ENCODE measurements at regions not wholly inside any gene's neighbourhood (a gene's known extent, or its start where the extent isn't known, plus 50 kb on each side); places are given as distances from the start of the nearest gene placed in this dataset.
A peak's percentile ranks its signal among the peaks of the same experiment; 100 is the strongest.
"Not testable (repeated sequence)": the region's sequence is repeated elsewhere in the genome, so short reads cannot be mapped to it uniquely, and the experiment has no call there.

DNA sequence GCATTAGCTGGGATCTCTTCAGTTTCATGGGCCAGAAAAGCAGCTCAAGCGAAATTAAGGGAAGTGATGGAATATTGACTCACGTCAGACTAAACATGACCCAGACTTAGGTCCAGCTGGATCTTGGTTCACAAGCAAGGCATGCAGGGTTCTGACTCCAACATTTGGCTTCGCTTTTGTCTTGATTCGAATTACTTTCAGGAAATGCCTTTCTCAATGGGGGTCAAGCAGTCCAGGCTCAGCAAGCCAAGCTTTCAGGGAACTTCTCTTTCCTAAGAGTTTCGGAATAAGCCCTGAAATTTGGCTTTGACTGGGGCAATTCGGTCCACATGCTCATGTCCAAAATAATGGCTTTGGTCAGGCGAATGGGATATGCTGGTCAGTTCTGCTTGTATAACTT lies 678.7 kb upstream of the TMEM132C start:
- DNase-seq (ENCODE audit: low spot score), result no peak

DNA sequence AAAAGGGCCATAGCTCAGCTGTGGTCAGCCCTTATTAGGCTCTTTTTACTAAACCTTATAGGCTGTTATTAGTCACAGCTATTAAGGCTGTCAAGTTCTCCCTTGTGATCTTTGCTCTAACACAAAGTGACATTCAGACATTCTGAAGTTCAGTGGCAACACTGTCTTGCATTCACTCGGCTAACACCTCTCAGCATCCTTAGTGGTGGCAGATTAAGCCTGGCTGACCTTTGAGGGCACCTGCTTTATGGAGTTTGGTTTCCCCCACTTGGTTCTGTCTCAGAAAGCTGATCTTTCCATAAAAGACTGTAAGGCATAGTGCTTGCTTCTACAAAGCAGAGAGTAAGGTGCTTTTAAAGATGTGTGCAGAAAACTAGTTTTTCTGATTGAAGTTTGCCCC lies 677.4 kb upstream of the TMEM132C start:
- DNase-seq (ENCODE audit: low spot score), result no peak

DNA sequence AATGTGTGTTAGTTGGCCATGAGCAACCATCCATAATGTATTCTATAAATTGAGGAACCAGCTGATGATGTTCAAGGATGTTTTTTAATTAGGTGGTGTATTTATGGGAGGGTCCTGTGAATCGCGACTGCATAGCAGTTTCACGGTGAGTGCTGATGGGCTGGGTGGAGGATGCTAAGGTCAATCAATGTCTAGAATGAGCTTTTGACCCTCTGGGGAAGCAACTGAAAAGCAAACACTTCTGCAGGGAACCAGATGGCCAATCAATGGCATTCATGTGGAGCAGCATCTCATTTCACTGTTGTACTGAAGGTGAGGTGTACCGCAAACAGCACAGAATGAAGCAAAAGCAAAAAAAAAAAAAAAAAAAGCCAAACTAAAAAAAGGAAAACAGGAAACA lies 676.1 kb upstream of the TMEM132C start:
- DNase-seq (ENCODE audit: low spot score), result no peak

DNA sequence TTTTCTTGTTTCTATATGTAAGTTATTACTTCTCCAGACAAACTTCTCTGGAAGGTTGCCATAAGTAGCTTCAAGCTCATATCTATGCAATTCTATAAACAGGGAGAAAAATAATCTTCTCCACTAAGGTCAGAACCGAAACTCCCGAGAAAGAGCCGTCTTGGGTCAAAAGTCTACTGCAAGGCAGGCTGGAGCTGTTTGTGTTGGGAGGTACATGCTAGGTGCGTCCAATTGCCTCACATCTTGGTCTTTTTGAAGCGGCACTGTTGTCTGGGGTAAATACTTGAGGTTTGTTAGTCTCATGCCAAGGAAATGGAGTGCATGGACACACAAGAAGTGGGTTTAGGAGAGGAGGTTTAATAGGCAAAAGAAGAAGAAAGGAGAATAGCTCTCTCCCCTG lies 674.7 kb upstream of the TMEM132C start:
- no peak for DNase-seq (ENCODE audit: low spot score)

DNA sequence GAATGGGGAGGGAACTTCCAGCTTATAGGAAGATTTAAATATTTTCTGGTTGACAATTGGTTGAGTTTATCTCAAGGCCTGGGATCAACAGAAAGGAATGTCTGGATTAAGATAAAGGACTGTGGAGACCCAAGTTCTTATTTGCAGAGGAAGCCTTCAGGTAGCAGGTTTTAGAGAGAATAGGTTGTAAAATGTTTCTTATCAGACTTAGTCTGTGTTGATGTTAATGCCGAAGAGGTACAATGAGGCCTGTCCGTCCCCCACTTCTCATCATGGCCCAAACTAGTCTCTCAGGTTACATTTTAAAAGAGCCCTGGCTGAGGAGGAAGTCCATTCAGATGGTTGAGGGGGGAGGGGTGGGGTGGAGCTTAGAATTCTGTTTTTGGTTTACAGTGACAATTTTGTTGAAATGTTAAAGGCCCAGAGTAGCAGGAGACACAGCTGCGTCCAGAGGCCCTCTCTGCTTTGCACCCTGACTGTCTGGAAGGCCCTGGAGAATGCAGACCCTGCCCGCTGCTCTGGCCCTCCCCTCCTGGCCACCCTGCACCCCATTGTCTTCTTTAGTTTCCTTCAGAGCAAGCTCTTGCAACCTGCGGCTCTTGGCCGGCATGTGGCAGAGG lies 672.5 kb upstream of the TMEM132C start:
- no peak for DNase-seq (ENCODE audit: low spot score)

DNA sequence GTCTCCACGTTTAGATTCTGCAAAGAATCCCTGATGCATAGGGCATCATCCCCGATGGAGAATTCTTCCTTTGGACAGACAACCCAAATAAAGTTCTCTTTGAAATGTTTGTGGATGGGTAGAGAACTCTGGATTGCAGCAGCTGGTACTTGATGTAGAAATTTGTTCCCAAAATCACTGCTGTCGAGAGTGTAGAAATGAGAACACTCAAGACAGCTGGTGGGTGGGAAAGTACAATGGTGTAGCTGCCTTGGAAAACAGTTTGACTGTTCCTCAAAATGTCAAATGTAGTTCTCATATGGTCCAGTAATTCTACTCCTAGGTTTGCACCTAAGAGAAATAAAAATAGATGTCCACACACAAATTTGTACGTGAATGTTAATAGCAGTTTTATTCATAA lies 671.5 kb upstream of the TMEM132C start:
- no peak for DNase-seq (ENCODE audit: low spot score)

DNA sequence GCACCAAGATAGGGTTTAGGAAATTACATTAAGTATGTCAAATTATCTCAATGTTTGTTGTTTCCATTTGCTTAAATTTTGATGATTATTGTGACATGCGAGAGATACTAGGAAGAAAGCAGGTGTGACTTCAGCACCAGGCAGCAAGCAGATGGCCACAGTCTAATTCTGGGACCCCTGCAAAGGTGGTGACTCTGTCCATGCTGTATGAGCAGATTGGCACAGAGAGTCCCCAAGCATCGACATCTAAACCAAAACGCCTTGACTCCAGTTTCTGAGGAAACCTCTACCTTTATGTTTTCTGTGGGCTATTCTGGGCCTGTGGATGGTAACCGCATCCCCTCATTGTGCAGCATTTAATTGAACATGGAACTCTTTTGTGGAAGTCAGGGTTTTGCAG lies 670.1 kb upstream of the TMEM132C start:
- peak; percentile 62 for DNase-seq (ENCODE audit: low spot score)

DNA sequence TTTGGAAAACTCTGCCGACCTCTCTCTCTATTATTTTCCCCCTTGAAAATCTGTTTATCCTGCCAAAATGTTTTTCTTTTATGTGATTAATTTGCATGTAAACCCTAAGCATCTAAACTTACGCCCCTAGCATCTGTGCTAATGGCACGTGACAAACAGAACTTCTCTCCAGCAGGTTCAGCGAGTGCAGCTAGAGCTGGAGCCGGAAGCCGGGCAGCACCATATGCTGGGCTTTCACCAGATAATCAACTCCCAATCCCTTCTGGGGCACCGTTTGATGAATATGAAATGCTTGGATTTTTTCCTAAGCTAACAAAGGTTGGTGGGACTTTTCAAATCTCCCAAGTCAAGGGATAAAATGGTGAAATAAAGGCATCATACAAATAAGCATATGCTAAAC lies 667.5 kb upstream of the TMEM132C start:
- DNase-seq (ENCODE audit: low spot score), result no peak

DNA sequence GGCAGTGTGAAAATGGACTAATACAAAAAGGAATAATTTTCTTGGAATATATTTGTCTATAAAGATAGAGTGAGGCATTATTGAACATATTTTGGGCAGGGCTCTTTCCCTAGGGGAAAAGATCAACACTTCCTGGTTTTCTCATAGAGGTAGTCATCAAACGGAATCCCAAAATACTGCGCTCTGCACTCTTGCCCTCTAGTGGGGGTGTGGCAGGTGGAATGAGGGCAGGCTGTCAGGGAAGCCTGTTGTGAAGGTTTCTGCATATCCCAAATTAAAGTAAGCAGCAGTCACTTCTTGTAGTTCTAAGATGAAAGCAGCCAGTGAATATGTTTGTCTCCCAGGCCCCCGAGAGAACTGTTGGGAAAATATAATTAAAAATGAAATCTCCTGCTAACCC lies 666.8 kb upstream of the TMEM132C start:
- no peak for DNase-seq (ENCODE audit: low spot score)

DNA sequence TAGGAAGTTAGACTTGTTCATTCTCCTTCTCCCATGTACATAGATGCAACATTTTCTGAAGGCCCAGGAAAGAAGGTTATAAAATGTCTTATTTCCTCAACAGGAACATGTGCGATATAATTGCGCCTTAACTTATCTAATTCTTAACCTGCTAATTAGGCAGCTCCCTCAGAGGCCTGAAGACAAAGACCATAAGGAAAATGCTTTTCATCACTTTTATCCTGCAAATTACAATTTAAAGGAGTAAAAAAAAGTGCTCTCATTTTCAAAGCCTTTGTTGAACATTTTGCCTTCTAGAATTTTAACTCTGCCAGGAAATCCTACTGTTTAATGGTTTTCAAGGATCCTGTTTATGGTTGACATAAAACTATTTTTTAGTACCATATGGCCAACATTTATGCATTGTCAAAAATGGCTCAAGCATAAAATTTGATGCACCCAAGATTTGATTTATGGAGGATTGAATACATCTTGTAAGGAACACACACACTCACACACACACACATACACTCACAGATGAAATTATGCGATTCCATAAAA lies 660.4 kb upstream of the TMEM132C start:
- DNase-seq (ENCODE audit: low spot score), result peak; percentile 29

DNA sequence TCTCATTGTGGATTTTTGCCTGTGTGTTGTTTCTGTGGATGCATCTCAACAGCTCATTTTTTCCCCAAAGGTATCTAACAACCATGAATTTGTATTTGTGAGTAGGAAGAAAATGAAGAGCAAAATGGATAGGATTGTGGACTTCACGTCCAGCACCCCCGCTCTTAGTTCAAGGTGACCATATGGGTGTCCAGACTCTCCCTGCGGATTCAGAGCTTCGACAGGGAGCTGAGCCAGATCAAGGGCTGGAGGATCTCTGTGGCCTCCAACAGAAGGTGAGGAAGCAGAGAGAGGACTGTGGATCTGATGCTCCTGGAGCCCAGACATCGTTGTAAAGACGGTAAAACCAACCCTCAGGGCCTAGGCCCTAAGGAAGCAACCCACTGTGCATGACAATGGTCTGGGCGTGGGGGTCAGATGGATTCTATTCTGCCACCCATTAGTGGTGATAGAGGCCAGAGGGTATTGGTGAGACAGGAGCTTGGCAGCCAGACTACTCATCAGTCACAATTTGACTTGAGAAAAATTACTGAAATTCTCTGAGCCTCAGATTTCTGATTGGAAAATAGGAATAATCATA lies 659.7 kb upstream of the TMEM132C start:
- peak; percentile 70 for DNase-seq (ENCODE audit: low spot score)

DNA sequence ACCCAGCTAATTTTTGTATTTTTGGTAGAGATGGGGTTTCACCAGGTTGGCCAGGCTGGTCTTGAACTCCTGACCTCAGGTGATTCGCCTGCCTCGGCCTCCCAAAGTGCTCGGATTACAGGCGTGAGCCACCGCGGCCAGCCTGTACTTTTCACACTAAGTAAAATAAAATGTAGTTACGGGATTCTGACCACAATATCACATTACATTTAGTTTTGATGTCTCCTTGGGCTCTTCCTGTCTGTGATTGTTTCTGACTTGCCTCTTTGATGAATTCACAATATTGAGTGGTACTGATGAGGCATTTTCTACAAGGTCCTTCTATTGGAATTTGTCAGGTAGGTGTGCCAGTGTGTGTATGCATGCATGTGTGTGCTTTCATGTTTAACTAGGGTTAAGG lies 658.6 kb upstream of the TMEM132C start:
- not testable (repeated sequence) for DNase-seq (ENCODE audit: low spot score)

DNA sequence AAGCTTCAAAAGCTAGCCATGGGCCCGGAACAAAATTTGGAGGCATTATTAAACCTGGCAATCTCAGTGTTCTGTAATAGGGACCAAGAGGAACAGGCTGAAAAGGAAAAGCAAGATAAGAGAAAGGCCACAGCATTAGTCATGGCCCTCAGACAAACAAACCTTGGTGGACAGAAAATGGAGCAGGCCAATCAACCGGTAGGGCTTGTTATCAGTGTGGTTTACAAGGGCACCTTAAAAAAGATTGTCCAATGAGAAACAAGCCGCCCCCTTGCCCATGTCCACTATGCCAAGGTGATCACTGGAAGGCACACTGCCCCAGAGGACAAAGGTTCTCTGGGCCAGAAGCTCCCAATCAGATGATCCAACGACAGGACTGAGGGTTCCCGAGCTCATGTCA lies 653.9 kb upstream of the TMEM132C start:
- no peak for DNase-seq (ENCODE audit: low spot score)

DNA sequence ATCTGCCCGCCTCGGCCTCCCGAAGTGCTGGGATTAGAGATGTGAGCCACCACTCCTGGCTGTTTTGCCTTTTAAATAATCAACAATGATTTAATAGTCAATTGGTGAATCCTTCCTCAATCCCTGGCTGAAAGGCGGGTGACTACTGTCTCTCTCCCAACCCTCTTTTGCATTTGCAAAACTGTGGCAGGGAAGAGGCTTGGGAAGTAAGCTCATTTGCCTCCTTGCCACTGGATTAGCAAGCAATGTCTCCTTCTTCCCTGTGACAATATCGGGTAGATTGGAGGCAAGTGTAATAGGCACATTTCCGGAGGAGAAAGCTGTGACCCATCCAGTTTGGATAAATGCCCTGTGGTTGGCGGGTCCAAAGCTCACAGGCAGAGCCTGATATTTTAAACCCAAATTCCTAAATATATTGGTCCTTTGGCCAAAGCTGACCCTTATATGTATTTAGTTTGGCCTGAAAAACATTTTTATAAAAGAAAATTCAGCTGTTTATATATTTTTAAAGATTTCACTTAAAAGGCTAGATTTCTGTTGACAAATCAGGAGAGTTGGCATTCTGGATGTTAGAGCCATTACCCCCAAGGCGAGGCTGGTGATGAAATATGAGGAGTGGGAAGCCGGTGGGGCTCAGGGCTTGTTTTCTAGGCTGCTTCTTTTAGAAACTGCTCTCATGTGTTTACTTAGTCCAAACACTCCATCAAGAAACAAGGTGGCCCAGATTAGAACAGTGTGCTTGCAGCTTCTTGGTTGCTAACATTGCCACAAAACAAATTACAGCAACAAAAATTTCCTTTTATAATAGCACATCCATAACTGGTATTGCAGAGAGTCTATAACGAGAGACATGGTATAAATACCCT lies 646.9 kb upstream of the TMEM132C start:
- peak; percentile 68 for DNase-seq (ENCODE audit: low spot score)

DNA sequence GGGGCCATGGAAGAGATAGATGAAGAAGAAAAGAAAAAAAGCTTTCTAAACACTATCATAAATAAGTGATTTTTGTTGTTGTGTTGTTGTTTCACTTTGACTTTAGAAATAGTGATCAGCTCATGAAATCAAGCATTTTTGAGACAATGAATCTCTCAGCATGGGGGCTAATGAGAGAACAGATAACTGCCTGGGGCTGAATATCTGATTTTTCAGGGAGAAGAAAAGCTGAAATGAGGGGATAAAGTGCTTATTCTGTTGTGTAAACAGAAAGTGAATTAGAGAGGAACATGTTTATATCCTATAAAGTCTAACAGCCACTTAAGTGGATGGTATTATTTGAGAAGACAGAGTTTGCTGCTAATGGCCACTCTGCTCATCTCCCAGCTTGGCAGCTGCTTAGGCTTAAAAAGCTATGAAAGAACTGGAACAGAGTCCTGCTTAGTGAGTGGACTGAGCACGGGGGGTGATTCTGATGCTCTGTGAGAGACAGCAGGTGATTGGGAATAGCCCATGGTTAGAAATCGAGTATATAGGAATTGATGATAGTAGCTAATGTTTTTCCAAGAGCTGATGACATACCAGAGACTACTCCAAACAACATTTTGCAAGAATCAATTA lies 646.1 kb upstream of the TMEM132C start:
- DNase-seq (ENCODE audit: low spot score), result peak; percentile 67

DNA sequence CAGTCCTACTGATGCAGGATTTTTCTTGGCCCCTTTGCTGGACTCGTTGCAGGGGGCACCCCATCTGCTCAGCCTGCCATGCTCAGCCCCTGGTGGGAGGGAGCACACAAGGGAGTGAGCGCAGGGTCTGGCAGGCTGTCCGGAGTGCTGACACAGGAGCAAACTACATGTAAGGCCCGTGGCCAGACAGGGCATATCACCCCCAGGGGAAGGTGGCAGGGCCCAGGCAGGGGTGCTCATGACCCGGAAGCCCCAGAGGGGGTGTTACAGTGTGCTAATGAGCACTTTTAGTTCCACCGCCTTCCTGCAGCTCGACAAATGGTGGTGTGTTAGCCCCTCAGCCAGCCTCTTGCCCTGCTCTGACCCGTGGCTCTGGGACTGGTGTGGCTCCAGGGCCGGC lies 645.6 kb upstream of the TMEM132C start:
- DNase-seq (ENCODE audit: low spot score), result no peak

DNA sequence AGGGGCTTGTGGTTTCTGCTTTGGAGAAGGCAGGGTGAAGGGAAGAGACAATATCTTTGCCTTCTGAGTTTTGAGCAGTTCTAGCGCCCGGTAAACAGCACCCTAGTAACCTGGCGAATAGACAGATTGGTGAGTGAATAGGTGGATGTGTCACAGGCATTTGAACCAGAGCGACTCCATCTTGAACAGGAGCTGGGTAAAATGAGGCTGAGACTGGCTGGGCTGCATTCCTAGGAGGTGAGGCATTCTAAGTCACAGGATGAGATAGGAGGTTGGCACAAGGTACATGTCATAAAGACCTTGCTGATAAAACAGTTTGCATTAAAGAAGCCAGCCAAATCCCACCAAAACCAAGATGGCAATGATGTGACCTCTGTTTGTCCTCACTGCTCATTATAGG lies 643.6 kb upstream of the TMEM132C start:
- no peak for DNase-seq (ENCODE audit: low spot score)

DNA sequence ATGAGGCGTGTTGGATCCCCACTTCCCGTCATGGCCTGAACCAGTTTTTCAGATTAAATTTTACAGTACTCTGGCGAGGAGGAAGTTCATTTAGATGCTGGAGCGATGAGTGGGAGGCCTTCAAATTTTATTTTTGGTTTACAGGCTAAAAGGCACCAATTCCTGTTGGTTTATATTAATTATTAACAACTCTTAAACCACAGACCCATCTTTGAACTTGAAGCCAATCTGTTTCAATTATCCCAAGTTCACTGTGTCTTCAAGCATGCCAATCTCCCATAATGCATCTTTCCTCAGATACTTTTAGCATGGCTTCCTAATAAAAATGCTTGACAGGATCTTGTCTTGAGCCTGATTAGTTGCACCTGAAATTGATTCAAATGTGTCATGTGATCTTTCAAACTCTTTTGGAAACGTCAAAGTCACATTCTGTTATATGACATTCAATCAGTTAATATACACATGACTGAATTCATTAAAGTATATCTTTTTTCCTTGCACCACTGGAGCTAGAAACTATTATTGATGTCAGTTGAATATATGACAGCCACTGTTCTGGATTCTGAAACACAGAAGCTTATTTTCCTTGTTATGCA lies 641.7 kb upstream of the TMEM132C start:
- DNase-seq (ENCODE audit: low spot score), result no peak

DNA sequence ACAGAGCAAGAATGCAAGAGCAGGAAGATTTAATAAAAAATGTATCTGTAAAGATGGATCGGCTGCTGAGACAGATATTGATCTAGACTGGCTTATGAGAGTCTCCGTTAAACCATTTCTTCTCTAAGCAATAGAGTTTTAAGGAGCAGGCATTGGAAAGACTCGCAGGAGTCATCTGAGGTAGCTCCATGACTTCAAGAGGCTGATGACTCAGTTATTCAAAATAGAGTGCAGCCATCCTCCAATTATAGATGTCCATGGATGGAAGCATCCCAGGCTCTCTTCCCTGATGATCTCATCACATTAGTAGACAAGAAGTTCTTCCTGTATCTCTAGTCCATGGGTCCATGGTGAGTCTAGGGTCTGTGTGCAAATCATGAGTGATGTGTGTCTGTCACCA lies 638.3 kb upstream of the TMEM132C start:
- DNase-seq (ENCODE audit: low spot score), result no peak

DNA sequence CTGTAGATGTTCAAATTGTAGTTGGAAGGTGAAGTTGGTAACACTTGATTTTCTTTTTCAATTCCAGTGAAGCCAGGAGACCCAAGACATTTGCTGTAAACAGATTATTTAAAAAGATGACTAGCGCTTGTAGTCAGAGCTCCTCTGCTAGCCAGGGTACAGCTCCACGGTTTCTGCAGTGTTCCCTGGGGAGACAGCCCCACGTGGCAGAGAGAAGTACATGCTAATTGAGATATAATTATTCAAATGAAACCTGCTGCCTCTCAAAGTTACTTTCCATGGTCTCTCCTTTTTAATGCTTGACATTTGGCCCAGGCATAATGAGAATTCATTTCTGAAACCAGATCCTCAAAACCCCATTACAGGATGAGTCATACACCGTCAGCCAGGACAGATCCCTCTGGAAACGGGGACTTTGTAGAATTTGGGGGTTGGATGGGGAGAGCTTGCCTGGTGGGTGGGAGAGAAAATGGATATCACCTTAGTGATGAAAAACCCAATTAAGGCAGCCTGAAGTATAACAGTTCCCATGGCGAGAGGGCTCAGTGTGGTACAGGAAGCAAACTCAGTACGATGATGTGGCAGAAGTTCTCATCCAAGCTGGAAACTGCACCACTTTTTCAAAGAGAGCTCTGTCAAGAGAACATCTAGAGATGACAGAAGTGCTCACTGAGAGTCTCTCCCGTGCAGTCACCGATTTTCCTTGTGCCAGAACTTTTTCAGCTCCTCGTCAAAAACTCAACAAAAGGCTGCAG lies 637.7 kb upstream of the TMEM132C start:
- no peak for DNase-seq (ENCODE audit: low spot score)

DNA sequence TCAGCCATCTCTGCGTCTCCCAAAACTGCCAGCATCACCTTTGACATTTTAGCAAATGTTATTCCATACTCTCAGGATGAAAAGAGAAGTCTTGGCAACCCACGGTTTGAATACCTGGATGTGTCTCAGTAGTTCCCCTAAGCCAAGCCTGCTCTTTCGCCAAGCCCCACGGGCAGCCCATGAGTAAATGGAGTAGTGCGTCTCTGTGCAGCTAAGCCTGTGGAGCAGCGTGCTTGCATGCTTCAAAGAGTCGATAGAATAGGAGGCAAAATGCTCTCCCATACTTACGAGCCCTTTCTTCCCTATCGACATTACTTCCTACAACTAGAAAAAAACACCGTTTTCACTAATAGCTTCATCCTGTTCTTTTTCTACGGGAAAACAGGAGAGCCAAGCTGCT lies 634.5 kb upstream of the TMEM132C start:
- DNase-seq (ENCODE audit: low spot score), result peak; percentile 58

DNA sequence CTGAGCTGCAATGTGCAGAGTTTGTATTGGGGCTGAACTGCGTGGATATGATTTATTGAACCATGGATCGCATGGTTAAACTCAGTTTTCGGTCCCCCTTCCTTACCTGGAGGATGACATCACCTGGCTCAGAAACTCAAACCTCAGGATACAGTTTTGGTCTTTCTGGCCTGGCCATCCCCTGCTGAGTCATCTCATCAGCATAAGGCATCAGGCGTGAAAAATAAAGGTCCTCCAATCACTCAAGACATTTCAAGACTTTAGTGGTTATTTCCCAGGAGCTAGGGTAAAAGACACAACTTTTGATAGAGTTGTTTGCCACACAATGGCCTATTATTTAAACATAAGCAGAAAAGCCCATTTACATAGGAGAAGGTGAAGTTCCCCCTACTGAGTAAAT lies 631.1 kb upstream of the TMEM132C start:
- no peak for DNase-seq (ENCODE audit: low spot score)

Measured in cerebellar cortex (tissue), 1 donor.